Neutrophil (primary cell): ENCODE measurements at regions not wholly inside any gene's neighbourhood (a gene's known extent, or its start where the extent isn't known, plus 50 kb on each side); places are given as distances from the start of the nearest gene placed in this dataset.

ENCODE experiments used
- H3K27ac ChIP-seq: fragments of 200-600 bp; sonication (generic); 2 replicates; pipeline ENCODE4 v1.5.1; 2016; ENCODE audit warnings: mild to moderate bottlenecking, moderate library complexity
- H3K27me3 ChIP-seq: fragments of 200-600 bp; sonication (generic); 2 replicates; pipeline ENCODE4 v1.6.0; 2016; ENCODE audit warnings: mild to moderate bottlenecking
- H3K36me3 ChIP-seq: fragments of 200-600 bp; sonication (generic); 2 replicates; pipeline ENCODE4 v1.5.1; 2017
- H3K4me1 ChIP-seq, 2 experiments: fragments of 200-600 bp in 1 of 2; sonication (generic) in 1 of 2; 1 replicate in 1 of 2; 2 replicates in 1 of 2; pipeline versions ENCODE4 v1.5.1 to v1.6.1; 2013 to 2016; ENCODE audit warnings: low read depth in 1 of 2, low read length in 1 of 2, mild to moderate bottlenecking in 1 of 2, moderate library complexity in 1 of 2; ENCODE audit not compliant: control insufficient read depth in 1 of 2, insufficient read depth in 1 of 2
- H3K4me3 ChIP-seq, 2 experiments: fragments of 200-600 bp in 1 of 2; sonication (generic) in 1 of 2; 1 replicate in 1 of 2; 2 replicates in 1 of 2; pipeline ENCODE4 v1.5.1; 2013 to 2016; ENCODE audit warnings: low read depth in 1 of 2, low read length in 1 of 2, mild to moderate bottlenecking in 1 of 2, moderate library complexity in 1 of 2
- H3K9me3 ChIP-seq: fragments of 200-600 bp; sonication (generic); 2 replicates; pipeline ENCODE4 v1.5.1; 2016
- CTCF ChIP-seq: fragments of 200-600 bp; sonication (generic); IDR thresholded peaks from 2 replicates; pipeline ENCODE4 v1.5.1; 2016; ENCODE audit warnings: antibody characterized with exemption

GRCh38 chr2:397521-397920, 109.6 kb upstream of the ALKAL2 start:
- Histone ChIP-seq H3K4me3 (no peak overlapping the region), H3K9me3 (no peaks in the 10 kb centered on the region), H3K4me1 (no peaks in the 10 kb centered on the region), H3K27ac (no peak overlapping the region), H3K27me3 (no peaks in the 10 kb centered on the region), H3K36me3 (no peaks in the 10 kb centered on the region)
- no peak for TF ChIP-seq CTCF

- Histone ChIP-seq H3K27ac (no peak overlapping the region), H3K4me3 (no peak overlapping the region), H3K36me3 (no peaks in the 10 kb centered on the region), H3K27me3 (no peaks in the 10 kb centered on the region), H3K4me1 (no peaks in the 10 kb centered on the region), H3K9me3 (no peaks in the 10 kb centered on the region)
- TF ChIP-seq CTCF: no peak
Measured at GRCh38 chr2:396903-397302, 109.0 kb upstream of the ALKAL2 start.

- TF ChIP-seq CTCF: no peak
- H3K36me3 ChIP-seq: no peaks in the 10 kb centered on the region
Measured at GRCh38 chr2:395886-396285, 108.0 kb upstream of the ALKAL2 start.

GRCh38 chr2:393711-394696, 106.1 kb upstream of the ALKAL2 start:
- H3K27ac ChIP-seq: no peak overlapping the region
- H3K9me3 ChIP-seq: peaks cover 14% of the 10 kb centered on the region
- no peak overlapping the region for H3K4me3 ChIP-seq
- H3K27me3 ChIP-seq: no peaks in the 10 kb centered on the region
- no peak for TF ChIP-seq CTCF
- no peaks in the 10 kb centered on the region for H3K4me1 ChIP-seq
- no peaks in the 10 kb centered on the region for H3K36me3 ChIP-seq

More at GRCh38 chr2:395886-396285, 108.0 kb upstream of the ALKAL2 start:
- no peaks in the 10 kb centered on the region for H3K9me3 ChIP-seq
- no peak overlapping the region for H3K4me3 ChIP-seq
- no peak overlapping the region for H3K27ac ChIP-seq
- H3K4me1 ChIP-seq: no peaks in the 10 kb centered on the region
- no peaks in the 10 kb centered on the region for H3K27me3 ChIP-seq

GRCh38 chr2:392926-393280, 105.0 kb upstream of the ALKAL2 start:
- H3K27me3 ChIP-seq: no peaks in the 10 kb centered on the region
- H3K4me1 ChIP-seq: no peaks in the 10 kb centered on the region
- H3K9me3 ChIP-seq: peaks cover 16% of the 10 kb centered on the region
- no peak overlapping the region for H3K27ac ChIP-seq
- no peak overlapping the region for H3K4me3 ChIP-seq
- no peak for TF ChIP-seq CTCF
- H3K36me3 ChIP-seq: no peaks in the 10 kb centered on the region
